HCT116 (cell line): ENCODE measurements at regions not wholly inside any gene's neighbourhood (a gene's known extent, or its start where the extent isn't known, plus 50 kb on each side); places are given as distances from the start of the nearest gene placed in this dataset.

ENCODE experiments used
- ATAC-seq: fragments of 200-7000 bp; cut with Tn5 transposase; 2 replicates; pipeline ENCODE4 v1.9.1; 2020; ENCODE audit warnings: mild to moderate bottlenecking, moderate library complexity
- BruUV-seq: library from RNA; stranded (reverse); fragments of 400-500 nt; replicated peaks from 2 replicates; lab custom pipeline; 2021; lab: Mats Ljungman, UMichigan
- CTCF ChIA-PET: fragments of 300-600 bp; sonication (Branson Sonifier 250); formaldehyde crosslinking; loops from one replicate; lab custom pipeline; 2021; ENCODE audit warnings: antibody characterized with exemption; lab: Charles Lee
- POLR2A ChIA-PET: fragments of 300-600, 350-600 bp; sonication (Branson Sonifier 250); formaldehyde crosslinking; loops from one replicate; lab custom pipeline; 2021; ENCODE audit warnings: antibody characterized with exemption; lab: Charles Lee
- RAD21 ChIA-PET, 2 experiments: fragments of 300-600 bp; sonication (Branson Sonifier 250); formaldehyde crosslinking; loops; one replicate each; lab custom pipeline; 2023; ENCODE audit warnings: low total read pairs in 2 of 2; ENCODE audit not compliant: uncharacterized antibody in 2 of 2, unreplicated experiment in 2 of 2, low non-redundant PET in 1 of 2; lab: Charles Lee
- DNase-seq: peaks from one replicate; pipeline ENCODE4 v3.0.0-alpha.2; 2010; ENCODE audit warnings: low read depth, low spot score
- H2AFZ ChIP-seq: fragments of 200-600 bp; shearing (Covaris generic), sonication (generic); 2 replicates; pipeline ENCODE4 v1.6.1; 2017; ENCODE audit warnings: low read depth, mixed run types, mixed read lengths, antibody characterized with exemption, low read length; ENCODE audit not compliant: poor library complexity, severe bottlenecking
- H3K27ac ChIP-seq: 2 replicates; pipeline ENCODE4 v1.5.1; 2012; ENCODE audit warnings: low read depth, low read length
- H3K27me3 ChIP-seq: fragments of 200-600 bp; sonication (generic); 2 replicates; pipeline ENCODE4 v1.6.1; 2016; ENCODE audit warnings: mixed run types, low read length, mixed read lengths; ENCODE audit not compliant: insufficient read depth
- H3K36me3 ChIP-seq, 2 experiments: fragments of 200-500 bp in 1 of 2; fragments of 200-600 bp in 1 of 2; sonication (Bioruptor generic) in 1 of 2; sonication (generic) in 1 of 2; 2 replicates each; pipeline versions ENCODE4 v1.5.1 to v1.6.1; 2014 to 2016; ENCODE audit warnings: low read length in 2 of 2, inconsistent platforms in 1 of 2, mixed read lengths in 1 of 2, mixed run types in 1 of 2; ENCODE audit not compliant: insufficient read depth in 2 of 2, control insufficient read depth in 1 of 2
- H3K4me1 ChIP-seq, 2 experiments: fragments of 200-600 bp in 1 of 2; sonication (generic) in 1 of 2; 2 replicates each; pipeline versions ENCODE4 v1.5.1 to v1.6.1; 2012 to 2017; ENCODE audit warnings: low read length in 2 of 2, inconsistent platforms in 1 of 2, mild to moderate bottlenecking in 1 of 2, mixed read lengths in 1 of 2, mixed run types in 1 of 2, moderate library complexity in 1 of 2; ENCODE audit not compliant: insufficient read depth in 2 of 2, control insufficient read depth in 1 of 2
- H3K4me2 ChIP-seq: fragments of 200-600 bp; sonication (generic); 2 replicates; pipeline ENCODE4 v1.6.1; 2017; ENCODE audit warnings: mixed run types, low read length, mixed read lengths
- H3K4me3 ChIP-seq, 2 experiments: fragments of 200-600 bp in 1 of 2; sonication (generic) in 1 of 2; replicated peaks in 1 of 2; 2 replicates each; pipeline ENCODE4 v1.5.1; 2011 to 2016; ENCODE audit warnings: low read length in 2 of 2, control low read depth in 1 of 2, low read depth in 1 of 2, mild to moderate bottlenecking in 1 of 2, mixed read lengths in 1 of 2, mixed run types in 1 of 2
- H3K79me2 ChIP-seq: fragments of 200-600 bp; sonication (generic); 2 replicates; pipeline ENCODE4 v1.6.1; 2017; ENCODE audit warnings: mild to moderate bottlenecking, mixed run types, low read length, moderate library complexity, mixed read lengths; ENCODE audit not compliant: insufficient read depth
- H3K9ac ChIP-seq: fragments of 200-600 bp; sonication (generic); 2 replicates; pipeline ENCODE4 v1.6.1; 2016; ENCODE audit warnings: low read length, mixed read lengths
- H3K9me2 ChIP-seq: fragments of 200-600 bp; sonication (generic), shearing (Covaris generic); 2 replicates; pipeline ENCODE4 v1.6.1; 2017; ENCODE audit warnings: mixed run types, mild to moderate bottlenecking, moderate library complexity; ENCODE audit not compliant: insufficient read depth
- H3K9me3 ChIP-seq, 2 experiments: fragments of 200-500 bp in 1 of 2; fragments of 200-600 bp in 1 of 2; sonication (Bioruptor generic) in 1 of 2; sonication (generic) in 1 of 2; 2 replicates each; pipeline ENCODE4 v1.6.1; 2014 to 2017; ENCODE audit warnings: low read length in 2 of 2, mixed read lengths in 2 of 2, inconsistent platforms in 1 of 2, low read depth in 1 of 2, mild to moderate bottlenecking in 1 of 2, mixed run types in 1 of 2, moderate library complexity in 1 of 2; ENCODE audit not compliant: control insufficient read depth in 1 of 2, insufficient read depth in 1 of 2
- H4K20me1 ChIP-seq: fragments of 200-600 bp; sonication (generic), shearing (Covaris generic); 2 replicates; pipeline ENCODE4 v1.6.1; 2017; ENCODE audit warnings: mixed run types, mild to moderate bottlenecking, moderate library complexity; ENCODE audit not compliant: insufficient read depth
- CEBPB ChIP-seq: IDR thresholded peaks from 2 replicates; pipeline ENCODE4 v1.6.1; 2012; ENCODE audit warnings: low read depth
- FOSL1 ChIP-seq: IDR thresholded peaks from 2 replicates; pipeline ENCODE4 v1.6.1; 2012; ENCODE audit warnings: low read depth
- JUND ChIP-seq: IDR thresholded peaks from 2 replicates; pipeline ENCODE4 v1.6.1; 2012
- POLR2A ChIP-seq: IDR thresholded peaks from 2 replicates; pipeline ENCODE4 v1.7.0; 2011; ENCODE audit warnings: borderline replicate concordance; ENCODE audit not compliant: insufficient read depth, insufficient read length; ENCODE audit errors: extremely low read depth
- RAD21 ChIP-seq: IDR thresholded peaks from 2 replicates; pipeline ENCODE4 v1.6.1; 2012; ENCODE audit warnings: low read depth, mild to moderate bottlenecking
- SRF ChIP-seq: IDR thresholded peaks from 2 replicates; pipeline ENCODE4 v1.6.1; 2012; ENCODE audit warnings: low read depth
- YY1 ChIP-seq: IDR thresholded peaks from 2 replicates; pipeline ENCODE4 v1.6.1; 2011; ENCODE audit warnings: low read length, low read depth, moderate library complexity, mild to moderate bottlenecking; ENCODE audit not compliant: insufficient replicate concordance; ENCODE audit errors: extremely low read depth
- ZNF274 ChIP-seq: fragments of 200-500 bp; sonication (Bioruptor generic); IDR thresholded peaks from 2 replicates; pipeline ENCODE4 v1.6.1; 2014; ENCODE audit warnings: mild to moderate bottlenecking, low read depth, low read length, inconsistent platforms
- intact Hi-C: fragments of 100-400 bp; cut with micrococcal nuclease; formaldehyde crosslinking; loops from 2 replicates; pipeline ENCODE4 v1.10.0; 2022
- TF ChIP-seq, protein P1 (sequence below): IDR thresholded peaks from 2 replicates; pipeline ENCODE4 v1.6.1; 2012

DNA sequence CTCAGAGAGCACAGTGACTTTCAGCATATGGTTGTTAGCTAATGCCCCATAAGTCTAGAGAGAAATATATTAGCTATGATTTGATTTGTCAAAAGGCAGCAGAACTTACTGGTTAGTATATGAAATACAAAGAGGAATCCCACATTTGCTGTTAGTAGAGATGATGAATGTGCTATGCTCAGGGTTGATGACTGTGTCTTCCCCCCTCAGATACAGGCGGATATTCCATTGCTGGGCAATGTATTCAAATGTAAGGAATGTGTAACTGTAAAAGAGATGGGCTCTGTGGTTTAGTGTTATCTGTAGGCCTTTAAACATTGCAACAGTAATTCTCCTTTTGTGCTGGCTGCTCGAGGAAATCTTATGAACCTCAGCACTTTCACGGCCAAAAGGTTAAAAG is 528.9 kb upstream of the ARX start:
- Histone ChIP-seq H3K9me2 (no peaks in the 10 kb centered on the region), H3K4me1 (no peaks in the 10 kb centered on the region), H3K27ac (no peak overlapping the region), H3K9ac (no peak overlapping the region), H3K4me2 (no peak overlapping the region), H3K79me2 (no peaks in the 10 kb centered on the region), H3K9me3 (no peaks in the 10 kb centered on the region), H2AFZ (no peak overlapping the region), H4K20me1 (no peaks in the 10 kb centered on the region), H3K36me3 (no peaks in the 10 kb centered on the region), H3K4me3 (no peak overlapping the region), H3K27me3 (no peaks in the 10 kb centered on the region)
- intact Hi-C loops = no loop called here
- ChIA-PET POLR2A (no interaction called here), CTCF (no interaction called here), RAD21 (no interaction called here)
- TF ChIP-seq YY1 = no peak
- no peak for TF ChIP-seq FOSL1
- TF ChIP-seq ZNF274 = no peak
- TF ChIP-seq CEBPB = no peak
- DNase-seq (no peak), ATAC-seq (no peak)
- BruUV-seq = no TSS peak

DNA sequence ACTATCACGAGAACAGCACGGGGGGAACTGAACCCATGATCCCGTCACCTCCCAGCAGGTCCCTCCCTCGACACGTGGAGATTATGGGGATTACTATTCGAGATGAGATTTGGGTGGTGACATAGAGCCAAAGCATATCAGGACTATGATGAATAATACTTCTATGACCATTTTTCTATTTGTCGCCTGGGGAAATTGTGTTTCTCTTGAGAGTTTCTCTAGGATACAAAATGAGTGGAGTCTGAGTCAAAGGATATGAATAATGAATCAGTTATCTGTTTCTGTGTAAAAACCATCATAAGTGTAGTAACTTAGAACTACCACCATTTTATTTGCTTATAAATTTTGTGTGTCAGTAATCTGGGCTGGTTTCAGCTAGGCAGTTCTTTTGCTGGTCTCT is 533.0 kb upstream of the ARX start:
- no peak overlapping the region for H3K9ac ChIP-seq
- no peak overlapping the region for H3K27ac ChIP-seq
- ChIA-PET RAD21 (no interaction called here), CTCF (no interaction called here), POLR2A (no interaction called here)
- H4K20me1 ChIP-seq = no peaks in the 10 kb centered on the region
- no peaks in the 10 kb centered on the region for H3K79me2 ChIP-seq
- H3K9me2 ChIP-seq = no peaks in the 10 kb centered on the region
- no TSS peak for BruUV-seq
- DNase-seq (no peak), ATAC-seq (no peak)
- no peaks in the 10 kb centered on the region for H3K9me3 ChIP-seq
- no peak for TF ChIP-seq RAD21
- TF ChIP-seq POLR2A = no peak
- TF ChIP-seq, protein P1, sequence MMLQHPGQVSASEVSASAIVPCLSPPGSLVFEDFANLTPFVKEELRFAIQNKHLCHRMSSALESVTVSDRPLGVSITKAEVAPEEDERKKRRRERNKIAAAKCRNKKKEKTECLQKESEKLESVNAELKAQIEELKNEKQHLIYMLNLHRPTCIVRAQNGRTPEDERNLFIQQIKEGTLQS = no peak
- no peak for TF ChIP-seq SRF
- TF ChIP-seq CEBPB = no peak
- TF ChIP-seq JUND = no peak
- H3K27me3 ChIP-seq = no peaks in the 10 kb centered on the region
- no peaks in the 10 kb centered on the region for H3K4me1 ChIP-seq
- intact Hi-C loops = no loop called here
- no peaks in the 10 kb centered on the region for H3K36me3 ChIP-seq
- no peak overlapping the region for H2AFZ ChIP-seq
- H3K4me2 ChIP-seq = no peak overlapping the region
- H3K4me3 ChIP-seq = no peak overlapping the region
